ENCODE measurements at regions not wholly inside any gene's neighbourhood (a gene's known extent, or its start where the extent isn't known, plus 50 kb on each side); places are given as distances from the start of the nearest gene placed in this dataset.

DNA sequence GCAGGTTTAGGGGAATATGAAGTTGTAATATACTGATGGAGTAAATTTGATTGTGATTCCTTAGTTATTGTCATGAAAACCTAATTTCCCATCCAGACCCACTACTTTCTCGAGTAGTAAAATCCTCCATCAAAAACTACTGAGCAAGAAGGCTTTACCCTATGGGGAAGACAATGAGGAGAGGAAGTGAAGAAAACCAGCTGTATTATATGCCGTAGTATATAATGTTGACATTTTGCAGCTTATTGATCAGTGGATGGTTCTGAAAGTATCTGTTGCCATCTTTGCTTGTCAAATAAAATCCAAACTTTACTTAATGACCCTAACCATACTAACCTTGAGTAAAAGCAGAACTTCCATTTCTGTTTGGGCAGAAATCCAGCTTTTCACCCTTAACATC is 292.8 kb upstream of the RAG2 start:
- ATAC-seq: no peak

DNA sequence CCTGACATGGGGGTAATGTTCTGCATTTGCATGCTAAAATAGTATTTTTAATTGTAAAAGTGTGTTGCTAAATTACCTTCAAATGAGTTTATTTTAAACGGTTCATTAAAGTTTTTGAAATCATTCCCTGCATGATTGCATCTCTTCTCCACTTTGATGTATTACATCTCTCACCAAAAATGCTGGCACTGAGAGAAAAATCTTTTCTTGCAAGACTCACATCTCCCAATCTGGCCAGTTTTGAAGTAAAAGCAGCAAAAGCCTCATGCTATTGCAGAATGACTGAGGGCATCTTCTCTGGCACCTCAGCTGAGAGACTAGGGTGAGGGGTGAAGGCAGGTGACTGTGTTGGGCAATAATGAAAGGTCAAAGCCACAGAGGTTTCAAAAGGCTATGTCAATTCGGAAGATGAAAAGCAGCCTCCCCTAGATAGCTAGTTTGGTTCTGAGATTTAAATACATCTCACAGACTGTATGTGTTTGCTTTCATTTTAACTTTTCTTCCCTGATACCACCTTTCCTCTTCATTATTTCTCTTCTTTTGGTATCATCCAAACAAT is 292.2 kb upstream of the RAG2 start:
- DNase-seq (ENCODE audit: low read depth, low spot score) (no peak), ATAC-seq (no peak)
- Histone ChIP-seq H3K4me3 (replicated peaks in 1 of 2; ENCODE audit: low read depth in 1 of 2, low read length in 2 of 2) (no peak overlapping the region), H3K9ac (ENCODE audit: low read length) (no peak overlapping the region), H3K27me3 (ENCODE audit: insufficient read depth, low read length) (no peaks in the 10 kb centered on the region), H3K79me2 (ENCODE audit: insufficient read depth, low read length) (no peaks in the 10 kb centered on the region), H2AFZ (ENCODE audit: low read depth, low read length, poor library complexity, severe bottlenecking) (no peak overlapping the region), H3K27ac (ENCODE audit: low read depth, low read length) (no peak overlapping the region), H3K9me2 (ENCODE audit: insufficient read depth) (no peaks in the 10 kb centered on the region), H3K9me3 (ENCODE audit: control insufficient read depth in 1 of 2, insufficient read depth in 1 of 2, low read depth in 1 of 2, low read length in 2 of 2) (no peaks in the 10 kb centered on the region; a peak in 1 of 4 replicates), H3K4me1 (ENCODE audit: control insufficient read depth in 1 of 2, insufficient read depth in 2 of 2, low read length in 2 of 2) (no peaks in the 10 kb centered on the region), H3K4me2 (ENCODE audit: low read length) (no peak overlapping the region), H4K20me1 (ENCODE audit: insufficient read depth) (no peaks in the 10 kb centered on the region), H3K36me3 (ENCODE audit: control insufficient read depth in 1 of 2, insufficient read depth in 2 of 2, low read length in 2 of 2) (no peaks in the 10 kb centered on the region)
- no TSS peak for BruUV-seq (replicated peaks)
- CTCF ChIA-PET: no interaction called here
- POLR2A ChIA-PET: no interaction called here
- intact Hi-C loops (cut with micrococcal nuclease): no loop called here
- RAD21 ChIA-PET (ENCODE audit: low non-redundant PET in 1 of 2, low total read pairs in 2 of 2, uncharacterized antibody in 2 of 2, unreplicated experiment in 2 of 2): no interaction called here
- TF ChIP-seq ZFX (IDR thresholded peaks at IDR 0.05): no peak
- no peak for TF ChIP-seq POLR2A (IDR thresholded peaks at IDR 0.05; ENCODE audit: borderline replicate concordance, extremely low read depth, insufficient read depth, insufficient read length)
- no peak for TF ChIP-seq CBX3 (IDR thresholded peaks at IDR 0.05; ENCODE audit: low read depth)
- TF ChIP-seq FOSL1 (IDR thresholded peaks at IDR 0.05; ENCODE audit: low read depth): no peak
- no peak for TF ChIP-seq SIN3A (IDR thresholded peaks at IDR 0.05; ENCODE audit: low read depth)
- no peak for TF ChIP-seq ZBTB33 (IDR thresholded peaks at IDR 0.05; ENCODE audit: extremely low read depth, insufficient replicate concordance, low read length)
- TF ChIP-seq REST (IDR thresholded peaks at IDR 0.05; ENCODE audit: low read depth): no peak
- no peak for TF ChIP-seq MAX (IDR thresholded peaks at IDR 0.05)
- TF ChIP-seq ZNF274 (IDR thresholded peaks at IDR 0.05; ENCODE audit: low read depth, low read length): no peak
- TF ChIP-seq EZH2 (IDR thresholded peaks at IDR 0.05): no peak
- no peak for TF ChIP-seq SP1 (IDR thresholded peaks at IDR 0.05; ENCODE audit: low read depth)
- TF ChIP-seq CEBPB (IDR thresholded peaks at IDR 0.05; ENCODE audit: low read depth): no peak
- TF ChIP-seq JUND (IDR thresholded peaks at IDR 0.05): no peak
- TF ChIP-seq RAD21 (IDR thresholded peaks at IDR 0.05; ENCODE audit: low read depth): no peak

More for the DNA sequence above, 292.8 kb upstream of the RAG2 start:
- no peak overlapping the region for H2AFZ ChIP-seq (ENCODE audit: low read depth, low read length, poor library complexity, severe bottlenecking)
- no peaks in the 10 kb centered on the region for H4K20me1 ChIP-seq (ENCODE audit: insufficient read depth)
- no peak overlapping the region for H3K4me3 ChIP-seq (replicated peaks in 1 of 2; ENCODE audit: low read depth in 1 of 2, low read length in 2 of 2)
- no TSS peak for BruUV-seq (replicated peaks)
- no peaks in the 10 kb centered on the region; a peak in 1 of 4 replicates for H3K9me3 ChIP-seq (ENCODE audit: control insufficient read depth in 1 of 2, insufficient read depth in 1 of 2, low read depth in 1 of 2, low read length in 2 of 2)
- RAD21 ChIA-PET (ENCODE audit: low non-redundant PET in 1 of 2, low total read pairs in 2 of 2, uncharacterized antibody in 2 of 2, unreplicated experiment in 2 of 2): no interaction called here
- no peak for TF ChIP-seq ZFX (IDR thresholded peaks at IDR 0.05)
- DNase-seq (ENCODE audit: low read depth, low spot score): no peak
- H3K4me2 ChIP-seq (ENCODE audit: low read length): no peak overlapping the region
- H3K27ac ChIP-seq (ENCODE audit: low read depth, low read length): no peak overlapping the region
- POLR2A ChIA-PET: no interaction called here
- no peaks in the 10 kb centered on the region for H3K9me2 ChIP-seq (ENCODE audit: insufficient read depth)
- no peaks in the 10 kb centered on the region for H3K27me3 ChIP-seq (ENCODE audit: insufficient read depth, low read length)
- no peaks in the 10 kb centered on the region for H3K79me2 ChIP-seq (ENCODE audit: insufficient read depth, low read length)
- intact Hi-C loops (cut with micrococcal nuclease): no loop called here
- H3K4me1 ChIP-seq (ENCODE audit: control insufficient read depth in 1 of 2, insufficient read depth in 2 of 2, low read length in 2 of 2): no peaks in the 10 kb centered on the region
- no peak overlapping the region for H3K9ac ChIP-seq (ENCODE audit: low read length)
- CTCF ChIA-PET: no interaction called here
- H3K36me3 ChIP-seq (ENCODE audit: control insufficient read depth in 1 of 2, insufficient read depth in 2 of 2, low read length in 2 of 2): no peaks in the 10 kb centered on the region
